ENCODE measurements at regions not wholly inside any gene's neighbourhood (a gene's known extent, or its start where the extent isn't known, plus 50 kb on each side); places are given as distances from the start of the nearest gene placed in this dataset.
"Not testable (repeated sequence)": the region's sequence is repeated elsewhere in the genome, so short reads cannot be mapped to it uniquely, and the experiment has no call there.

GRCh38 chr6:76942203-76942966 is 520.9 kb downstream of the HTR1B start:
- DNase-seq = no peak

- no peak for DNase-seq
These were observed 523.1 kb downstream of the HTR1B start for GRCh38 chr6:76940191-76940590.

GRCh38 chr6:76914737-76915136 is 548.6 kb downstream of the HTR1B start:
- no peak for DNase-seq

GRCh38 chr6:76905541-76905940 is 557.8 kb downstream of the HTR1B start:
- not testable (repeated sequence) for DNase-seq

GRCh38 chr6:76892542-76892941 is 570.7 kb downstream of the HTR1B start:
- DNase-seq = no peak

- no peak for DNase-seq
These were observed 574.9 kb downstream of the HTR1B start for GRCh38 chr6:76888351-76888750.

GRCh38 chr6:76886900-76887299 is 576.4 kb downstream of the HTR1B start:
- no peak for DNase-seq

GRCh38 chr6:76885861-76886301 is 577.4 kb downstream of the HTR1B start:
- no peak for DNase-seq

GRCh38 chr6:76881414-76881813 is 581.9 kb downstream of the HTR1B start:
- no peak for DNase-seq

GRCh38 chr6:76876922-76877553 is 586.3 kb downstream of the HTR1B start:
- DNase-seq = peak in 1 of 2 experiments; percentile 7

GRCh38 chr6:76876430-76876829 is 586.9 kb downstream of the HTR1B start:
- DNase-seq = not testable (repeated sequence)

- DNase-seq = no peak
These were observed 596.1 kb downstream of the HTR1B start for GRCh38 chr6:76867182-76867581.

GRCh38 chr6:76866091-76866915 is 597.0 kb downstream of the HTR1B start:
- no peak for DNase-seq

- no peak for DNase-seq
These were observed 600.4 kb downstream of the HTR1B start for GRCh38 chr6:76862936-76863335.

GRCh38 chr6:76861403-76861802 is 601.9 kb downstream of the HTR1B start:
- DNase-seq = no peak

GRCh38 chr6:76856065-76856464 is 607.2 kb downstream of the HTR1B start:
- no peak for DNase-seq

- DNase-seq = no peak
These were observed 610.5 kb downstream of the HTR1B start for GRCh38 chr6:76852776-76853175.

- DNase-seq = not testable (repeated sequence)
These were observed 613.9 kb downstream of the HTR1B start for GRCh38 chr6:76849274-76849970.

- no peak for DNase-seq
These were observed 620.1 kb downstream of the HTR1B start for GRCh38 chr6:76843054-76843822.

- no peak for DNase-seq
These were observed 622.4 kb downstream of the HTR1B start for GRCh38 chr6:76840865-76841264.

- DNase-seq = no peak
These were observed 623.1 kb downstream of the HTR1B start for GRCh38 chr6:76840041-76840745.
